ENCODE measurements at regions not wholly inside any gene's neighbourhood (a gene's known extent, or its start where the extent isn't known, plus 50 kb on each side); places are given as distances from the start of the nearest gene placed in this dataset.

DNA sequence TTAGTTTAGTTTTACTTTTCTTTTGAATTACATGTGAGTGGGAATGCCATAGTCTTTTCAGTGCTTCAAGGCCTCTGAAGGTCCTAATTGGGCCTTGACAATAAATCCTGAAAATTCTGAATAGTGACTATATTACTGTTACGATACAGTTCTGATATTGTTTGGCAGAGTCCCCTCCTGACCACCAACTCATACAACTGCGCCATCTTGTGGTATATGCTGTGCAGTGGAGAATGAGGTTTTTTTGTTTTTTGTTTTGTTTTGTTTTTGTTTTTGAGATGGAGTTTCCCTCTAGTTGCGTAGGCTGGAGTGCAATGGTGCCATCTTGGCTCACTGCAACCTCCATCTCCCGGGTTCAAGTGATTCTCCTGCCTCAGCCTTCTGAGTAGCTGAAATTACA is 56.6 kb upstream of the CHRDL1 start:
- intact Hi-C loops (cut with DNase I; ENCODE audit: low total_unique reads): no loop called here
- no peak for DNase-seq
- Histone ChIP-seq H3K36me3 (no peaks in the 10 kb centered on the region), H3K9me3 (no peaks in the 10 kb centered on the region), H3K4me3 (no peak overlapping the region), H3K4me1 (peaks cover 0 to 5% (median 0%) of the 10 kb centered on the region in 4 donors), H3K27me3 (no peaks in the 10 kb centered on the region), H3K27ac (no peak overlapping the region)
- TF ChIP-seq, protein P1, sequence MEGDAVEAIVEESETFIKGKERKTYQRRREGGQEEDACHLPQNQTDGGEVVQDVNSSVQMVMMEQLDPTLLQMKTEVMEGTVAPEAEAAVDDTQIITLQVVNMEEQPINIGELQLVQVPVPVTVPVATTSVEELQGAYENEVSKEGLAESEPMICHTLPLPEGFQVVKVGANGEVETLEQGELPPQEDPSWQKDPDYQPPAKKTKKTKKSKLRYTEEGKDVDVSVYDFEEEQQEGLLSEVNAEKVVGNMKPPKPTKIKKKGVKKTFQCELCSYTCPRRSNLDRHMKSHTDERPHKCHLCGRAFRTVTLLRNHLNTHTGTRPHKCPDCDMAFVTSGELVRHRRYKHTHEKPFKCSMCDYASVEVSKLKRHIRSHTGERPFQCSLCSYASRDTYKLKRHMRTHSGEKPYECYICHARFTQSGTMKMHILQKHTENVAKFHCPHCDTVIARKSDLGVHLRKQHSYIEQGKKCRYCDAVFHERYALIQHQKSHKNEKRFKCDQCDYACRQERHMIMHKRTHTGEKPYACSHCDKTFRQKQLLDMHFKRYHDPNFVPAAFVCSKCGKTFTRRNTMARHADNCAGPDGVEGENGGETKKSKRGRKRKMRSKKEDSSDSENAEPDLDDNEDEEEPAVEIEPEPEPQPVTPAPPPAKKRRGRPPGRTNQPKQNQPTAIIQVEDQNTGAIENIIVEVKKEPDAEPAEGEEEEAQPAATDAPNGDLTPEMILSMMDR (IDR thresholded peaks at IDR 0.05): no peak

GRCh38 chrX:110851780-110852179 is 56.2 kb upstream of the CHRDL1 start:
- DNase-seq: peak in 1 of 2 donors; percentile 19
- Histone ChIP-seq H3K4me1 (peaks cover 0 to 8% (median 0%) of the 10 kb centered on the region in 4 donors), H3K27ac (no peak overlapping the region), H3K36me3 (no peaks in the 10 kb centered on the region), H3K4me3 (no peak overlapping the region), H3K27me3 (no peaks in the 10 kb centered on the region), H3K9me3 (no peaks in the 10 kb centered on the region)
- intact Hi-C loops (cut with DNase I; ENCODE audit: low total_unique reads): no loop called here
- TF ChIP-seq, protein P1 (IDR thresholded peaks at IDR 0.05): no peak

DNA sequence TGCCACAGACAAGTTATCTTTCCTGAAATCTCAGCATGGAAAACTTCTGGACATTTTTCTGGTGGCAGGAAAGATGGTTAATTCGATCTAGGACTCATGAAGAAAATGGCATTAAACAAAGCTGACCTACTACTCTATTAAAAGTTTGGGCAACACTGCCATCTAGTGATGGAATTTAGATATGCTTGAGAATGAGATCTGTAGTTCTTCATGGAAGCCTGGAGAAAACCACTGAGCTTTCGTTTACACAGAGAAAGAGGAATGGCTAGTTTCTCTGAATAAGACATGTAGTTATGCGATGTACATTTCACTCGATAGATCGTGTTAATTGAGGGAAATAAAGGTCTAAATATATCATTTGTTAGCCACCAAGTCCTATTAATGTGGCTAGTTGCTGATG is 51.7 kb upstream of the CHRDL1 start:
- H3K9me3 ChIP-seq: no peaks in the 10 kb centered on the region

GRCh38 chrX:110846071-110846470 is 50.5 kb upstream of the CHRDL1 start:
- no peak for DNase-seq
- H3K36me3 ChIP-seq: no peaks in the 10 kb centered on the region
- peaks cover 0 to 3% (median 0%) of the 10 kb centered on the region in 4 donors for H3K4me1 ChIP-seq
- H3K27ac ChIP-seq: no peak overlapping the region
- H3K27me3 ChIP-seq: no peaks in the 10 kb centered on the region
- intact Hi-C loops (cut with DNase I; ENCODE audit: low total_unique reads): loop anchor here (5.0 kb wide), 1 partner anchor 394 kb away; no protein-coding TSS in a partner anchor
- no peak overlapping the region for H3K4me3 ChIP-seq
- no peaks in the 10 kb centered on the region for H3K9me3 ChIP-seq
- TF ChIP-seq, protein P1 (IDR thresholded peaks at IDR 0.05): no peak

More for the DNA sequence above, 51.7 kb upstream of the CHRDL1 start:
- intact Hi-C loops (cut with DNase I; ENCODE audit: low total_unique reads): loop anchor here (5.0 kb wide), 1 partner anchor 395 kb away; no protein-coding TSS in a partner anchor
- TF ChIP-seq, protein P1 (IDR thresholded peaks at IDR 0.05): peak; percentile 42 to 47
- no peak for DNase-seq
- Histone ChIP-seq H3K4me3 (no peak overlapping the region), H3K36me3 (no peaks in the 10 kb centered on the region), H3K27ac (no peak overlapping the region), H3K27me3 (no peaks in the 10 kb centered on the region), H3K4me1 (peaks cover 0 to 3% (median 0%) of the 10 kb centered on the region in 4 donors)
